PFSK-1 (cell line): ENCODE measurements at regions not wholly inside any gene's neighbourhood (a gene's known extent, or its start where the extent isn't known, plus 50 kb on each side); places are given as distances from the start of the nearest gene placed in this dataset.

Experiments used
- FOXP2 ChIP-seq: optimal IDR thresholded peaks from 2 replicates; pipeline ENCODE3; 2011; ENCODE audit warnings: borderline replicate concordance, control low read depth, inconsistent platforms; ENCODE audit not compliant: insufficient read depth; ENCODE audit errors: extremely low read length, extremely low read depth
- POLR2AphosphoS5 ChIP-seq: IDR thresholded peaks from 2 replicates; pipeline ENCODE4 v1.6.1; 2012; ENCODE audit warnings: low read depth, mild to moderate bottlenecking, control low read depth, low read length, moderate library complexity
- SIN3A ChIP-seq: IDR thresholded peaks from 2 replicates; pipeline ENCODE4 v1.6.1; 2012; ENCODE audit warnings: mild to moderate bottlenecking, low read length, moderate library complexity, borderline replicate concordance; ENCODE audit not compliant: insufficient read depth
- TAF1 ChIP-seq: IDR thresholded peaks from 2 replicates; pipeline ENCODE4 v1.6.1; 2012; ENCODE audit warnings: low read length, control low read depth, borderline replicate concordance; ENCODE audit not compliant: insufficient read depth
- TF ChIP-seq, protein P1 (sequence below), 2 experiments: IDR thresholded peaks; 2 replicates each; pipeline versions ENCODE4 v1.6.1 to v1.8.0; 2011 to 2012; ENCODE audit warnings: low read depth in 2 of 2, low read length in 2 of 2, control low read depth in 1 of 2, inconsistent platforms in 1 of 2, mild to moderate bottlenecking in 1 of 2, moderate library complexity in 1 of 2; ENCODE audit not compliant: insufficient read depth in 1 of 2

DNA sequence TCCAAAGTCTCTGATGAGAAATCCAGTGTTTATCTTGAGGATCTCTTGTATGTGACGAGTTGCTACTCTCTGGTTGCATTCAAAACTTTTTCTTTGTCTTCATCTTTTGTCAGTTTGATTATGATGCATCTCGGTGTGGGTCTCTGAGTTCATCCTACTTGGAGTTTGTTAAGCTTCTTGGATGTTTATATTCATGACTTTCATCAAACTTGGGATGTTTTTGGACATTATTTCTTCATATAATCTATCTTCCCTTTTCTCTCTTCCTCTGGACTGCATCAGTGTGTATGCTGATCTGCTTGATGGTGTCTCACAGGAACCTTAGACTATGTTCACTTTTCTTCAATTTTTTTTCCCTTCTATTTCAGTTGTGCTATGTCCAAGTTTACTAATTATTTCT, 320.4 kb downstream of the TLE3 start:
- TF ChIP-seq POLR2AphosphoS5 (no peak), TAF1 (no peak), SIN3A (no peak), FOXP2 (no peak)
- TF ChIP-seq, protein P1, sequence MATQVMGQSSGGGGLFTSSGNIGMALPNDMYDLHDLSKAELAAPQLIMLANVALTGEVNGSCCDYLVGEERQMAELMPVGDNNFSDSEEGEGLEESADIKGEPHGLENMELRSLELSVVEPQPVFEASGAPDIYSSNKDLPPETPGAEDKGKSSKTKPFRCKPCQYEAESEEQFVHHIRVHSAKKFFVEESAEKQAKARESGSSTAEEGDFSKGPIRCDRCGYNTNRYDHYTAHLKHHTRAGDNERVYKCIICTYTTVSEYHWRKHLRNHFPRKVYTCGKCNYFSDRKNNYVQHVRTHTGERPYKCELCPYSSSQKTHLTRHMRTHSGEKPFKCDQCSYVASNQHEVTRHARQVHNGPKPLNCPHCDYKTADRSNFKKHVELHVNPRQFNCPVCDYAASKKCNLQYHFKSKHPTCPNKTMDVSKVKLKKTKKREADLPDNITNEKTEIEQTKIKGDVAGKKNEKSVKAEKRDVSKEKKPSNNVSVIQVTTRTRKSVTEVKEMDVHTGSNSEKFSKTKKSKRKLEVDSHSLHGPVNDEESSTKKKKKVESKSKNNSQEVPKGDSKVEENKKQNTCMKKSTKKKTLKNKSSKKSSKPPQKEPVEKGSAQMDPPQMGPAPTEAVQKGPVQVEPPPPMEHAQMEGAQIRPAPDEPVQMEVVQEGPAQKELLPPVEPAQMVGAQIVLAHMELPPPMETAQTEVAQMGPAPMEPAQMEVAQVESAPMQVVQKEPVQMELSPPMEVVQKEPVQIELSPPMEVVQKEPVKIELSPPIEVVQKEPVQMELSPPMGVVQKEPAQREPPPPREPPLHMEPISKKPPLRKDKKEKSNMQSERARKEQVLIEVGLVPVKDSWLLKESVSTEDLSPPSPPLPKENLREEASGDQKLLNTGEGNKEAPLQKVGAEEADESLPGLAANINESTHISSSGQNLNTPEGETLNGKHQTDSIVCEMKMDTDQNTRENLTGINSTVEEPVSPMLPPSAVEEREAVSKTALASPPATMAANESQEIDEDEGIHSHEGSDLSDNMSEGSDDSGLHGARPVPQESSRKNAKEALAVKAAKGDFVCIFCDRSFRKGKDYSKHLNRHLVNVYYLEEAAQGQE (IDR thresholded peaks at IDR 0.05; ENCODE audit: insufficient read depth in 1 of 2, low read depth in 2 of 2, low read length in 2 of 2): no peak
